Omental fat pad (tissue), 3 donors: ENCODE measurements at regions not wholly inside any gene's neighbourhood (a gene's known extent, or its start where the extent isn't known, plus 50 kb on each side); places are given as distances from the start of the nearest gene placed in this dataset.
"Not testable (repeated sequence)": the region's sequence is repeated elsewhere in the genome, so short reads cannot be mapped to it uniquely, and the experiment has no call there.

Source experiments
- ATAC-seq: fragments of 150-250 bp; one replicate; pipeline ENCODE4 v1.9.1; 2016; ENCODE audit warnings: mild to moderate bottlenecking, moderate library complexity; ENCODE audit not compliant: low FRiP score
- DNase-seq: peaks from one replicate; pipeline ENCODE4 v3.0.0-alpha.2; 2019; ENCODE audit warnings: low spot score
- TF ChIP-seq, protein P1 (sequence below), 3 donors: fragments of 450-650 bp; IDR thresholded peaks; one replicate each; pipeline ENCODE4 v1.5.1; 2016 to 2017; ENCODE audit warnings: antibody characterized with exemption in 3 of 3, mild to moderate bottlenecking in 3 of 3, moderate library complexity in 2 of 3

DNA sequence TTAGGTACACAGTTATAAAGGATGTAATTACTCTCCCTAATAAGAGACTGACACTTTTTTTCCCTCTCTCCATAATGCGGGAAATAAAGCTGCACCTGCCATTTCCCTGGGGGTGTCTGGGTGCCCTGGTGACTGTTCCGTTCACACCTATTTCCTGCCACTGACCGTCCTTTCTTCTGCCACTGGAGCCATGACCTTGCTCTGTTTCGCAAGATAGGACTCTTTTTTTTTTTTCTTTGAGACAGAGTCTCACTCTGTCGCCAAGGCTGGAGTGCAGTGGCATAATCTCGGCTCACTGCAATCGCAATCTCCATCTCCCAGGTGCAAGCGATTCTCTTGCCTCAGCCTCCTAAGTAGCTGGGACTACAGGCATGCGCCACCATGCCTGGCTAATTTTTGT lies 66.1 kb upstream of the SERBP1 start:
- DNase-seq (no peak), ATAC-seq (no peak)
- TF ChIP-seq, protein P1, sequence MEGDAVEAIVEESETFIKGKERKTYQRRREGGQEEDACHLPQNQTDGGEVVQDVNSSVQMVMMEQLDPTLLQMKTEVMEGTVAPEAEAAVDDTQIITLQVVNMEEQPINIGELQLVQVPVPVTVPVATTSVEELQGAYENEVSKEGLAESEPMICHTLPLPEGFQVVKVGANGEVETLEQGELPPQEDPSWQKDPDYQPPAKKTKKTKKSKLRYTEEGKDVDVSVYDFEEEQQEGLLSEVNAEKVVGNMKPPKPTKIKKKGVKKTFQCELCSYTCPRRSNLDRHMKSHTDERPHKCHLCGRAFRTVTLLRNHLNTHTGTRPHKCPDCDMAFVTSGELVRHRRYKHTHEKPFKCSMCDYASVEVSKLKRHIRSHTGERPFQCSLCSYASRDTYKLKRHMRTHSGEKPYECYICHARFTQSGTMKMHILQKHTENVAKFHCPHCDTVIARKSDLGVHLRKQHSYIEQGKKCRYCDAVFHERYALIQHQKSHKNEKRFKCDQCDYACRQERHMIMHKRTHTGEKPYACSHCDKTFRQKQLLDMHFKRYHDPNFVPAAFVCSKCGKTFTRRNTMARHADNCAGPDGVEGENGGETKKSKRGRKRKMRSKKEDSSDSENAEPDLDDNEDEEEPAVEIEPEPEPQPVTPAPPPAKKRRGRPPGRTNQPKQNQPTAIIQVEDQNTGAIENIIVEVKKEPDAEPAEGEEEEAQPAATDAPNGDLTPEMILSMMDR (IDR thresholded peaks at IDR 0.05): no peak

DNA sequence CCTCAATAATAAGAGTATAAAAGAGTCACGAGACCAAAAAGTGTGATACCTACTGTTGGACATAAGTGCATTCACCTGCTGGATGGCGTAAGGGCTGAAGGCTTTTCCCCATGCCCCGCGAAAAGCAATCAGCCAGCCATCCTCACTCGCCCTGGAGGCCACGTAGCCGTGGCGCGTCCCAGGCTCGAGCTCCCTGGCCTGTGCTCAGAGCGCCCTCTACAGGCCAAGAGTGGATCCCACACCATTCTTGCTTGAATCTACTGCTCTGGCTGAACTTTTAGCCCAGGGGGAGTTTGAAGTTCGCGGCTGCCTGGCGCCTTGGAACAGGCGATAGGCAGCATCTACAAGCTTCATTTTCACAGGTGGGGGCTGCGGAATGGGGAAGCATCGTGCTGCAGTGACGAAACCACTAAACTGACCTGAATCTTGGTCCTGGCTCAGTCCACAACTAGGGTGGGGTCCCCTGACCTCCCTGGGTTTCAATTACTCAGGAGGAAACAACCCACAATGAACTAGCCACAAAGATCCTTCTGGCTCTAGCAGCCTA lies 70.3 kb upstream of the SERBP1 start:
- DNase-seq (peak; percentile 81), ATAC-seq (peak; percentile 94)
- TF ChIP-seq, protein P1 (IDR thresholded peaks at IDR 0.05): peak in 1 of 3 donors; percentile 88

DNA sequence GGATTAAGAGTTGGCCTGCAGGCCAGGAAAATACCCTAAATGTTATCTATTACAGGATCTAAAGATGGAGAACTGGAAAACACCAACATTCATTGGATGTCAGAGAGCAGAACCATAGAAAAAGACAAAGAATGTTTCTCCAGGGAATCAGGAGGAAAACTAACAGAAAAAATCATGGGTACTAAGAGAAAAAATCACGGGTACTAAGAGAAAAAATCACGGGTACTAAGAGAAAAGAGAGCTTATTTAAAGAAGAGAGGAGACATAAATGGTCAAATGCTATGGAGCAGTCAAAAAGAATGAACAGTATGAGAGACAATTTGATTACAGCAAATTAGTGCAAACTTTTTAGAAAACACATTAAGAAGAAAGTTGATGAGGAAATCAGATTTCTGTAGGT lies 73.8 kb upstream of the SERBP1 start:
- TF ChIP-seq, protein P1 (IDR thresholded peaks at IDR 0.05): no peak

DNA sequence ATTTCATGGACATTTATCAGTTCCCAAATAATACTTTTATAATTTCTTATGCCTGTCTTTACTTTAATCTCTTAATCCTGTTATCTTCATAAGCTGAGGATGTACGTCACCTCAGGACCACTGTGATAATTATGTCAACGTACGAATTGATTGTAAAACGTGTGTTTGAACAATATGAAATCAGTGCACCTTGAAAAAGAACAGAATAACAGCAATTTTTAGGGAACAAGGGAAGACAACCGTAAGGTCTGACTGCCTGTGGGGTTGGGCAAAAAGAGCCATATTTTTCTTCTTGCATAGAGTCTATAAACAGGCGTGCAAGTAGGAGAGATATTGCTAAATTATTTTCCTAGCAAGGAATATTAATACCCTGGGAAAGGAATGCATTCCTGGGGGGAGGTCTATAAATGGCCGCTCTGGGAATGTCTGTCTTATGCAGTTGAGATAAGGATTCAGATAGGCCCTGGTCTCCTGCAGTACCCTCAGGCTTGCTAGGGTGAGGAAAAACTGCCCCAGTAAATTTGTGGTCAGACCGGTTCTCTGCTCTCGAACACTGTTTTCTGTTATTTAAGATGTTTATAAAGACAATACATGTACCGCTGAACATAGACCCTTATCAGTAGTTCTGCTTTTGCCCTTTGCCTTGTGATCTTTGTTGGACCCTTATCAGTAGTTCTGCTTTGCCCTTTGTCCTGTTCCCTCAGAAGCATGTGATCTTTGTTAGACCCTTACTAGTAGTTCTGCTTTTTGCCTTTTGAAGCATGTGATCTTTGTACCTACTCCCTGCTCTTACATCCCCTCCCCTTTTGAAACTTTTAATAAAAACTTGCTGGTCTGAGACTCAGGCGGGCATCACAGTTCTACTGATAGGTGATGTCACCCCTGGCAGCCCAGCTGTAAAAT lies 83.4 kb upstream of the SERBP1 start:
- DNase-seq: not testable (repeated sequence)

More for the DNA sequence above, 73.8 kb upstream of the SERBP1 start:
- DNase-seq (no peak), ATAC-seq (no peak)

DNA sequence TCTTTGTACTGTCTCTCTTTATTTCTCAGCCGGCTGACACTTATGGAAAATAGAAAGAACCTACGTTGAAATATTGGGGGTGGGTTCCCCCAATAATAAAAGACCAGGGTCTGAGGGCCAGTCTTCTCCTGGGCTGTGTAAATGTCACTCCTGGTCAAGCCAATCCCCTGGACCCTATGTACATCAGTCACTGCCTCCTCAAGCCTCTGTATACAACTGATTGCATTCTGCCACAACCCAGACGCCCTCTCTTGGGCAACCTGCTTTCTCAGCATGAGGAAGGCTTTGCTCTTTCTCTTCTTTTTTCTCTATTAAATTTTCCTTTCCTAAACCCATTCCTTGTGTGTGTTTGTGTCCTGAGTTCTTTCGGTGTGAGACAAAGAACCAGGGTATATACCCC lies 84.1 kb upstream of the SERBP1 start:
- ATAC-seq: no peak
- TF ChIP-seq, protein P1 (IDR thresholded peaks at IDR 0.05): no peak
- DNase-seq: no peak

More for the DNA sequence above, 83.4 kb upstream of the SERBP1 start:
- not testable (repeated sequence) for ATAC-seq

DNA sequence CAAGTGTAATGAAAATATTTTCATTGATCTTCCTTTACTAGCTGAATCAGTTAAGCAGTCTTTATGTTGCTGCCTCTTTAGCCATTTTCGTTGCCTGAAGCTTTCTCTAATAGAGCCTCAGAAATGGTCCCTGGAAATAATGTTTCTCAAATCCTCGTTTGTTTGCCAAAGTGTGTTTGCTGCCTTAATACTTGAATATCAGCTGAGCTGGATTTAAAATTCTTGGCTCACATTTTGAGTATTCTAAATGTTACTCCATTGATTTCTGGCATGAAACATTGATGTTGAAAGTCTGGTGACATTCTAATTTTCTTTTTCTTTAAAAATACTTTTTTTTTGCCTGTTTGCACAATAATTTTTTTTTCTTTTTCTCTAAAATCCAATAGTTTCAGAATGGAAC lies 84.6 kb upstream of the SERBP1 start:
- TF ChIP-seq, protein P1 (IDR thresholded peaks at IDR 0.05): no peak
- ATAC-seq (no peak), DNase-seq (no peak)

DNA sequence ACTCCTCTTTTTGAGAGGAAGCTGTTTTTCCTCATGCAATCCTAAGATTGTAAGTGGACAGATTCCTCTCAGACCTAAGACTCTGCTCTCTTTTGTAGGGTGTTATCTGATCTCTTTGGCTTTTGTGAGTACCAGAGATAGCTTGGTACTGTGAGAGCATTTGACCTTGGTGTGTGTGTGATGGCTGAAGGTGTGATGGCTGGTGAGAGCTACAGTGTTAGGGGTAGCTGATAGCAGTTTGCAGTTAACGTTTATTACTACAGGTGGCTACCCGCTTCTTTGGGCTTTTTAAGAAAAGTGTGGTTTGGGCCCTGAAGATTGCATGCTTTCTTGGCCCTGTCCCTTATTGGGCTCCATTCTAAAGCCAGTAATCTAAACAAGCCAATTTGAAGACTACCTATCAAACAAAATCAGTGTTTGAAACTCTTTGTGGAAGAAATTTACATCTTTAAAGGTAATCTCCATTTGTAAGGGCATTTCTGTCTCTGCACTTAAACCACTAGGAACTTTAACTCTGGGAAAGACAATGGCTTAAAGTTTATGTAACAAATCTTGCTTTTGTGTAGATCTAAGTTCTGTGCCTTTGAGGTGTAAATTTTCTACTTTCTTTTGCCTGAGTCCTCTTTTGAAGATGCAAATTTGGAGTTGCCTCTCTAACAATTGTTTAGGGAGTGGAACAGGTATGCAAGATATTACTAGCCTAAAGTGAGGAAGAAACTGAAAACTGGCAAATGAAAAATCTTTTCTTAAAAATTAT lies 85.3 kb upstream of the SERBP1 start:
- DNase-seq (no peak), ATAC-seq (no peak)
- TF ChIP-seq, protein P1 (IDR thresholded peaks at IDR 0.05): no peak
